Esophagus muscularis mucosa (tissue), 4 donors: ENCODE measurements at regions not wholly inside any gene's neighbourhood (a gene's known extent, or its start where the extent isn't known, plus 50 kb on each side); places are given as distances from the start of the nearest gene placed in this dataset.

Source experiments
- CTCF ChIP-seq, 3 experiments: fragments of 200-600 bp in 2 of 3; fragments of 450-650 bp in 1 of 3; sonication (generic) in 2 of 3; IDR thresholded peaks; one replicate each; pipeline ENCODE4 v1.5.1; 2017 to 2019; ENCODE audit warnings: antibody characterized with exemption in 3 of 3, mild to moderate bottlenecking in 2 of 3, moderate library complexity in 1 of 3
- EP300 ChIP-seq: sonication (generic); formaldehyde crosslinking; IDR thresholded peaks from one replicate; pipeline ENCODE4 v1.6.1; 2017; ENCODE audit warnings: antibody characterized with exemption
- POLR2A ChIP-seq: fragments of 450-650 bp; IDR thresholded peaks from one replicate; pipeline ENCODE4 v1.6.1; 2017; ENCODE audit warnings: antibody characterized with exemption, moderate library complexity, mild to moderate bottlenecking, low read depth
- POLR2AphosphoS5 ChIP-seq, 2 donors: sonication (generic); formaldehyde crosslinking; IDR thresholded peaks; one replicate each; pipeline ENCODE4 v1.6.1; 2017; ENCODE audit warnings: antibody characterized with exemption in 2 of 2

- no peak for TF ChIP-seq CTCF (IDR thresholded peaks at IDR 0.05)
- TF ChIP-seq POLR2A: no peak
- no peak for TF ChIP-seq EP300
- no peak for TF ChIP-seq POLR2AphosphoS5 (IDR thresholded peaks at IDR 0.05)
Measured at GRCh38 chr6:54040545-54040944, 70.7 kb upstream of the MLIP start.
